ENCODE measurements at regions not wholly inside any gene's neighbourhood (a gene's known extent, or its start where the extent isn't known, plus 50 kb on each side); places are given as distances from the start of the nearest gene placed in this dataset.

GRCh38 chr7:136664537-136664936, 203.9 kb upstream of the CHRM2 start:
- no peak for DNase-seq

GRCh38 chr7:136657482-136657921, 210.9 kb upstream of the CHRM2 start:
- no peak for DNase-seq

- DNase-seq: no peak
Measured at GRCh38 chr7:136656516-136656915, 211.9 kb upstream of the CHRM2 start.

- no peak for DNase-seq
Measured at GRCh38 chr7:136655414-136655813, 213.0 kb upstream of the CHRM2 start.

- no peak for DNase-seq
Measured at GRCh38 chr7:136654406-136654805, 214.0 kb upstream of the CHRM2 start.

GRCh38 chr7:136652635-136653370, 215.6 kb upstream of the CHRM2 start:
- DNase-seq: no peak

GRCh38 chr7:136640977-136641376, 227.5 kb upstream of the CHRM2 start:
- DNase-seq: no peak

- no peak for DNase-seq
Measured at GRCh38 chr7:136637813-136638212, 230.6 kb upstream of the CHRM2 start.

GRCh38 chr7:136635751-136636150, 232.7 kb upstream of the CHRM2 start:
- DNase-seq: no peak

- DNase-seq: no peak
Measured at GRCh38 chr7:136618818-136619217, 249.6 kb upstream of the CHRM2 start.

- DNase-seq: no peak
Measured at GRCh38 chr7:136617176-136617575, 251.3 kb upstream of the CHRM2 start.

GRCh38 chr7:136605532-136606329, 262.7 kb upstream of the CHRM2 start:
- no peak for DNase-seq

GRCh38 chr7:136601772-136602171, 266.7 kb upstream of the CHRM2 start:
- DNase-seq: no peak

GRCh38 chr7:136600475-136600874, 268.0 kb upstream of the CHRM2 start:
- DNase-seq: no peak

- no peak for DNase-seq
Measured at GRCh38 chr7:136594739-136595144, 273.7 kb upstream of the CHRM2 start.

GRCh38 chr7:136588216-136588615, 280.2 kb upstream of the CHRM2 start:
- no peak for DNase-seq

GRCh38 chr7:136585954-136586670, 282.3 kb upstream of the CHRM2 start:
- DNase-seq: no peak

- DNase-seq: no peak
Measured at GRCh38 chr7:136566491-136566890, 302.0 kb upstream of the CHRM2 start.

GRCh38 chr7:136555933-136556332, 312.5 kb upstream of the CHRM2 start:
- DNase-seq: no peak

- DNase-seq: no peak
Measured at GRCh38 chr7:136551618-136552017, 316.8 kb upstream of the CHRM2 start.

- no peak for DNase-seq
Measured at GRCh38 chr7:136549756-136550155, 318.7 kb upstream of the CHRM2 start.

GRCh38 chr7:136533732-136534131, 334.7 kb upstream of the CHRM2 start:
- no peak for DNase-seq

- DNase-seq: no peak
Measured at GRCh38 chr7:136530831-136531230, 337.6 kb upstream of the CHRM2 start.

- DNase-seq: no peak
Measured at GRCh38 chr7:136528329-136528728, 340.1 kb upstream of the CHRM2 start.

All from NCI-H1048 (cell line).